LoVo (cell line): ENCODE measurements at regions not wholly inside any gene's neighbourhood (a gene's known extent, or its start where the extent isn't known, plus 50 kb on each side); places are given as distances from the start of the nearest gene placed in this dataset.

Experiments used
- DNase-seq: peaks from one replicate; pipeline ENCODE4 v3.0.0-alpha.2; 2016; ENCODE audit warnings: low spot score

DNA sequence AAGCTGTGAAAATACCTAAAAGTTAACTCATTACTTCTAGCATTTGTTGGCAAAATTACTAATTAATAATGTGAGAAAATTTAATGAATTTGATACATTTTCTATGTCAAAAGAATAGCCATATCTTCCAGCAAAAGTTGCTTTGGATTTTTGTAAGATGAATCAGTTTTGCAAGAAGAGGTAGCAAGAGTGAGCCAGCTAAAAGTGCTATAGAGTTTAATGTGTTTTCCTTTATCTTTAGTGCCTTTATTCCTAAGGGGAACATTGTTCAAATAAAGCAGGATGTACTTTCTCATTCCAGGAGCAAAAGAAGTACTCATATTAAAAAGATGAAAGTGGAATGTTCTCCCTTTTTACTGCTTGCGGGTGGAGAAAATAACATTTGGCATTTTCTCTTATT, 622.2 kb downstream of the ANXA1 start:
- no peak for DNase-seq

DNA sequence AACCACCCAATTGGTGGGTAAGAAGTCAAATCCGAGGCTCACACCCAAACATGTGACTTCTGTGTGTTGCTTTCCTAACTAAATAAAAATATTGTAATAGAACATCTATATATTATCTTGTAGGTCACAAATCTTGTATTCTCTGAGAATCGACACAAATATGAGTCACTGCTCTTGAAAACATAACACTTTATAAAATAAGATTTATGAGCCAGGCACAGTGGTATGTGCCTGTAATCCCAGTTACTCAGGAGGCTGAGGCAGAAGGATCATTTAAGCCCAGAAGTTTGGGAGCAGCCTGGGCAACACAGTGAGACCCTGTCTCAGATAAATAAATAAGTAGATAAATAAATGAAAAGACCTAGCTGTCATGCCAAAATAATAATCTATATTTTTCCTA, 624.1 kb downstream of the ANXA1 start:
- DNase-seq: no peak

DNA sequence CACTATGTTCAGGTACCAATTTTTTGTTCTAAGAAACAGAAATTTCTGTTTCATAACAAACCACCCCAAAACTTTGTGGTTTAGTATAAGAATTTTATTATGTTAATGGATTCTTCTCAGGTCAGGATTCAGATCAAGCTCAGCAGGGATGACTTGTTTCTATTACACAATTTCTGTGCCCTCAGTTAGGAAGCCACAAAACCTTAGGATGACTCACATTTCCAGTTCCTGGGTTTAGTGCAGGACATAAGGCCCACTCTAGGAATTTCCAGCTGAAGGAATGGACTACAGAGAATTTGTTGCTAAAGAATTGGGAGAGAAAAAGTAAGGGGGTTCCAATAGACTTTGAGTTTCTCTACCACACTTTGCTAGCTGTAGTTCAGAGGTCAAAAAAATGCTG, 629.3 kb downstream of the ANXA1 start:
- no peak for DNase-seq

DNA sequence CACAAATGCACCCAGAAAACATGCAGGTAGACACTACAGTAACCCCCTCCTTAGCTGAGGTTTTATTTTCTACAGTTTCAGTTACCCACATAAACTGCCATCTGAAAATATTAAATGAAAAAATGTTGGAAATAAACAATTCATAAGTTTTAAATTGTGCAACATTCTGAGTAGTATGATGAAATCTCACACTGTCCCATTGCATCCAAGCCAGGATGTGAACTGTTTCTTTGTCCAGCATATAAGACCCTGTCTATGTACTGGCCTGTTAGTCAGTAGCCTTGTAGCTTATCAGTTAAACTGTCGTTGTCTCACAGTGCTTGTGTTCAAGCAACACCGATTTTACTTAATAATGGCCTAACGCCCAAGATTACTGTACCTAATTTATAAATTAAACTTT, 630.5 kb downstream of the ANXA1 start:
- no peak for DNase-seq

DNA sequence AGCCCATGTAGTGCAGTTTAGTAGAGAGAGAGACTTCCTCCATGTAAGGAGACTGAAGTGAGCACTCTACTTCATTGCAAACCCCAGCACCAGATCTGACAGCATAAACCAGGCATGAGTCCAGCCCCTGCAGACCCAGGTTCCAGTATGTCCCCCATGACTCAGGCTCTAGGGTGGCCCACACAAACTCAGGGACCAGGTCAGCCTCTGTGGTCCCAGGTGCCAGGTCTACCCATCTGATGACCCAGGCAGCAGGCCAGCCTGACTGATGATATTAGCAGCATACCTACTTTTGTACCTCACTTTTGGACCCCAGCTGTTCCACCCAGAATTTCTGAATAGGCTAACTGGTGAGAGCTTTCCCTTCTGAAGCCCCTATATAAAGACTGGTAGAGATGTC, 647.8 kb downstream of the ANXA1 start:
- no peak for DNase-seq

DNA sequence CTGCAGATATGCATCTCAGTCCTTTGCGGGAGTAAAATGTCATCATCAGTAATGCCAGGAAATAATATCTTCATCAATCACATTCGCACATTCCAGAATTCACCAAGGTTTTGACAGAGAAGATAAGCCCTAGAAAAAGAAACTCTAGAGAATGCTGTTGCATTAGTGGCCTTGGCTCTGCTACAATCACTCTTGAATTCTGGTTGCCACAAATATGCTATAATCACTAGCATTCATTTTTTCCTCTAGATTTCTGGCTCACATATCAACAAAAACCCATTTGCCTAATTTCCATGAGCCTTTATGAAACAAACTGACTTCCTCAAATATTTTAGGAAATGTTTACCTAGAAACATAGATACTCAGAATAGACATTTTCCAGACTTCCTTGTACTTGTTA, 653.4 kb downstream of the ANXA1 start:
- no peak for DNase-seq

DNA sequence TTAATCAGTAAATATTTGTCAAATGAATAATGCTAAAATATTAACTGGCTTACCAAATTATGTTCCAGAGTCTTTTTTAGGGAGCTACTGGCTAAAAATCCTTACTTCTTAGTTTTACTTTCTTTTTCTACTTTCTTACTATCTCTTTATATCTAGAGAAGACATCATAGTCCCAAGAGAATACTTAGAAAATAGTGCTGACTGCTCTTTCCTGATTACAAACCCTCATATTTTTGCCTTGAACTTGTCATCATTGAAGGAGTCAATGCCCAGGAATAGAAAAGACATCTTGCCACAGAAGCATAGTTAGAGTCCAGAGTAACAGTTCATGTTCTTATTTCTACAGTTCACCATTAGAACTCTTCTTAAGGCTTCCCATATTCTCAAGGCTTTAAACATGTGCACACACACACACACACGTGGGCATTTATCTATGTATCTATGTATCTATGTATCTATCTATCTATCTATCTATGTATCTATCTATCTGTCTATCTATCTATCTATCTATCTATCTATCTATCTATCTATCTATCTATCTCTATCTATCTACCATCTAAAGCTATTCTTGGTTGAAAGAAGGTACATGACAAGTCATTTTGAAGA, 654.3 kb downstream of the ANXA1 start:
- no peak for DNase-seq

DNA sequence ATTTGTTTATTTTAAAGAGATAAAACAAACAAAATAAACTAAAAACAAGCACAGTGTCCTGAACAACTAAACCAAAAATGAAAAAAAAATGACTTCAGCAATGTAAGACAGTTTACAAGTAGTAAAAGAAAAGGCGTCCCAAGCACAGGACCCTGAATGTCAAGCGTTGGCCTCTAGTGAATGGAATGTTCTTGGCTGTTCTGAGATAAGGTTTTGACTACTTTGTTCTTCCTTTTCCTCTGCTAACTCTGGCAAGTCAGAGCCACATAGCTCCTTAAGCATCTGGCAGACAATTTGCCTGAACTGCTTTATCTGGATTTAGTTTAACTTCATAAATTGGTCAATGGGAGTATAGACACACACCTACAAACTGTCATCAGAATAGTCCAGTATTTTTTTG, 655.2 kb downstream of the ANXA1 start:
- no peak for DNase-seq

DNA sequence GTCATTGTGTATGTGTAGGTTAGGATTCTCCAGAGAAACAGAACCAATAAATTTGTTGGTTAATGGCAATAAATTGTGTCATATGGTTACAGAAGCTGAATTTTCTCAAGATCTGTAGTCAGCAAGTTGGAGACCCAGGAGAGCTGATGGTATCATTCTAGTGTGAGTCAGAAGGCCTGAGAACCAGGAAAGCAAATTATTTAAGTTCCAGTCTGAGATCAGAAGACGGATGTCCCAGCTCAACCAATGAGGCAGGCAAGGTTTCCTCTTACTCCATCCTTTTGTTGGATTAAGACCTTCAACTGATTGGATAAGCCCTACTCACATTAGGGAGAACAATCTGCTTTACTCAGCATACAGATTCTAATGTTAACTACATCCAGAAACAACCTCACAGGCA, 656.3 kb downstream of the ANXA1 start:
- no peak for DNase-seq

DNA sequence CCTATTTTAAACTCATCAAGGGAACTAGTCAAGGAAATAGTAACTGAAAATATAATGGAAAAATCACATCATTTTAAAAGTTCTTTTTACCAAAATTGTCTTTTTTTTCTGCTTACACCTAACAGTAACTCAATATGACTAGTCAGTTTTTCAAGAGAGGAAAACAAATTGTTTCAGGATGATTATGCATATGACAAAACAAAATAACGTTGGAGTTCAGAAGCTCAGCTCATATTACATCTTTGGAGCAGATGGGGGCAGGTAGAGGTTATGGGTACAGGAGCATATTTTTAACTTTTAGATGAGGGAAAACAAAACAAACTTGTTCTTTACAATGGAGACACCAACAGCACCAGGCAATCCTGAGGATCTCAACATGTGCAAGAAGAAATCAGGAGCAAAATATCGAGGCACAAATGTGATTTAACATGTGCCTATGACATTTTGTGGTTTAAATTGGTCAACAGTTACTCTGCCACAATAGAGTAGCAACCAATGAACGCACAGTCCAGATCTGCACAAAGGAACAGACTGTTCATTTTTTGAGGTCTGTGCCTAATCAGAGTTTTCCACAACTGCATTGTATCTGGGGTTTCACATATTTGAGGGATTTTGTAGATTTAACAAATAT, 659.0 kb downstream of the ANXA1 start:
- no peak for DNase-seq

DNA sequence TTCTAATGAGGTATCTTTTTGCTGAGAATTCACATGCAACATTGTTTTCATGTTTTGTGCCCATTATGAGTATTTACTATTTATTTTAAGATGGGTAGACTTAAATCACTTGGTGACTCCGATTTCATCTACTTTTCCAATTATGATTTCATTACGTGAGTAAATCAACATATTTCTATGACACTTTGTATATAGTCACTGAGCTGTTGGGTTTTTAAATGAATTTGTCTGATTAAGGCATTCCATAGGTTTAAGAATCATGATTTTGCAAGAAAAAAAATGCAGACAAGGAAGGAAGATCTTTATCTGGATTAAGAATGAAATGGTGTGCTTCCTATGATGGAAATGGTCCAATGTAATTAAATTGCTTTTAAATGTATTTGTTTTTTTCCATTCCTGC, 661.9 kb downstream of the ANXA1 start:
- no peak for DNase-seq

DNA sequence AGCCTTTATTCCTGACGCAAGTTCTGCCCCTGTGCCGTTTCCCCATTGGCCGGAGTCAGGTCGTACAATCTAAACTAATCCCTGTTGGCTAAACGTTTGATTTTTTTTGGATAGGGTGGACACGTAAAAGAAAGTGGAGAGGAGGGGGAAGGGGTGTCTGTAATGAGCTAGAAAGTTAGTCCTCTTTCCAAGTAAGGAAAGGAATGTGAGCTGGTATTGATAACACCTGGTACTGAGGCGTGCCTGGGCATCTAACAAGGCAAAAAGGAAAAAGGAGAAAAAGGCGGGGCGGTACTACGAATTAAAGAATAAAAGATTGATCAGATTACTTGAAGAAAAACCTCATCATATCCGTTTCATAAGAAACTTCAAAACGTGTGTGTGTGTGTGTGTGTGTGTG, 665.2 kb downstream of the ANXA1 start:
- no peak for DNase-seq

DNA sequence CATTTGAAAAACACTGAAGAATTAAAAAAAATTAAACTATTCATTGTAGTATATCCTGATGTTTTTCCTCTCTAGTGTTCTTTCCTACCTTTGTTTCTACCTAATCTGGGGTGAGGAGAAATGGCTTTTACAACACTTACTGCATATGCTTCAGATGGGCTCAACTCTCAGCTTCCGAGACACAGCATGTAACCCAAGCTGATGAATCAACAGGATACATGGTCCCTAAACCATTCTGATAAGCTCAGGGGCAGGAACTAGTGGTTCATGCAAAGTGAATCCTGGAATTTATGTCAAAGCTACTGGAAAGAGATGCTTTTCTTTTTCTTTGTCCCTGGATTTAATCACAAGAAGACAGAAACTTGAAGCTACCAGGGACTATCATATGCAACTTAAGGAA, 672.5 kb upstream of the RORB start:
- no peak for DNase-seq

DNA sequence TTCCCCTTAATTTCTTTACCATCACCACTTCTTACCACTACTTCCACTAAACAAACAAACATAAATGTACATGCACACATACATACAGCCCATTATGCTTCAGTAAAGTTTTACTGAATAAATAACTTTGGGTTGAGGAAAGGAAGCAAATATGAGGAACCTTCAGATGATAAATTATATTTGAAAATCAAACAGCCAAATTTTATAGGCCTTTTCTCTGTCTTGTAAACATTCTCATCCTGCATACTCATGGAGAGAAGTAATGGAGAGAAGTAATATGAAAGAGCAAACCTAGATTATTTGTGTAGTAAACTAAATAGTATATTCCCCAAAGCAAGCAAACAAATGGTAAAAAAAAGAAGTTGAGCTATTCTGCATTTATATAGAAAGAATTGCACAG, 658.3 kb upstream of the RORB start:
- DNase-seq: no peak

DNA sequence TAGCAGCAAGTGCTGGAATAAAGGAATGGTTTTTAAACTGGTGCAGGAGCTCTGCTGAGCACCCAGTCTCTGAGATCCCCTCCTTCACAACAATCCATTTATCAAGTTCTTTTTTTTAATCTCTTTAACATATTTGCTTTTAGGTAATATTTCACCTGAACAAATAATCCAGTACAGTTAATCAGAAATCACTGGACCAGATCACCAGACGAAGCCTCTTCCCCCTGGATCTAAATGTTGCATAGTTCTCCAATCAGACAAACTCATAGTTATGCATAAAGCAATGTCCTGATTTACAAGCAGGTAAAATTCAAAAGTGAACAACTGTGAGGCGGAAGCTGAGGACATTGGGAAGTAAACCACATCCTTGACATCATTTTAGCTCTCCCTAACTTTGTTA, 657.7 kb upstream of the RORB start:
- no peak for DNase-seq

DNA sequence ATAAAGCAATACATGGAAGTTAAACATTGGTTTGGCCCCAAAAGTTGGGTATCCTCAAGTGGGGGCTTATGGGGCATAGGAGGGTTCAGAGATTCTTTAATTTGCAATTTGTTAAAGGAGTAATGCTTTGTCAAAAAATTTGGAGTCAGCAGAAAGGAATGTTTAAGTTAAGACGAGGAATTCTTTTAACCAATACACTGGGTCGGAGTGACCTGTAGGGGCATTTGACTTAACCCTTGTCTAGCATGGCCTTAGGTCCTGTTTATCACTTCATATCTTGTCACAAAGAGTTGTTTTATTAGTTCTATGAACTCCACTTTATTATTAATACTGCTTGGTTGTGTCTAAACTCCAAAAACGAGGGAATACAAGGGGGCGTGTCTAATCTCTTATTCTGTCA, 656.1 kb upstream of the RORB start:
- DNase-seq: no peak

DNA sequence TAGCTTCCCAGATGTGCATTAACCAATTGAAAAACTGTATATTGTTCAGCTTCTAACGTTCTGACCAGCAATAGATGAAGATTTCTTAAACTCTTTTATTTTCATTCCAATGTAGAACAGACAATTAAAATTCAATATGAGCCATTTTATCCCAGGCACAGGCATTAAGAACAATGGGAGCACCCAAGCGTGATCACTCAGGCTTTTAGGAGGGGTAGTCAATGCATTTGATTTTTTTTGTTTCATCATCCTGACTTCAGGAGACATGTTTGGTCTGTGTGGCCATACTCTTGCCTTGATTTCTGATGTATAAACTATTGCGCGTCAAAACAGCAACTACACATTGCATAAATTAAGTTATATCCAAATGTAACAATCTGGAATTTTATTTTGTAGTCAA, 653.0 kb upstream of the RORB start:
- DNase-seq: no peak

DNA sequence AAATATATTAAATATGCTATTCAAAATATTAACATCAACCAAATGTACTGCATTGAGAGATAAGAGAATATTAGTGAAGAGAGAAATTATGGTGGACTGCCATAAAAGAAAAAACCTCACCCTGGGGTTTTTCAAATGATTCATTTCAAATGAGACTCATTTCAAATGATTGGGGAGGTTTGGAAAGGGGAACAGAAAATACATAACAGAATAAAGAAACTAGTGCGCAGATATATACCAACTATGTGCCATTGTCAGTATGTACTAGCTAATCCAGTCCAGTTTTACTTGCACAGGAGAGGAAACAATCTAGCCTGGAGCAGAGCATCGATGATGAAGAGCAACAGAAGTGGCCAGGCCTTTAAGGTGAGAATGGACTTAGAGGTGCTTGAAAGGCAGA, 651.6 kb upstream of the RORB start:
- no peak for DNase-seq

DNA sequence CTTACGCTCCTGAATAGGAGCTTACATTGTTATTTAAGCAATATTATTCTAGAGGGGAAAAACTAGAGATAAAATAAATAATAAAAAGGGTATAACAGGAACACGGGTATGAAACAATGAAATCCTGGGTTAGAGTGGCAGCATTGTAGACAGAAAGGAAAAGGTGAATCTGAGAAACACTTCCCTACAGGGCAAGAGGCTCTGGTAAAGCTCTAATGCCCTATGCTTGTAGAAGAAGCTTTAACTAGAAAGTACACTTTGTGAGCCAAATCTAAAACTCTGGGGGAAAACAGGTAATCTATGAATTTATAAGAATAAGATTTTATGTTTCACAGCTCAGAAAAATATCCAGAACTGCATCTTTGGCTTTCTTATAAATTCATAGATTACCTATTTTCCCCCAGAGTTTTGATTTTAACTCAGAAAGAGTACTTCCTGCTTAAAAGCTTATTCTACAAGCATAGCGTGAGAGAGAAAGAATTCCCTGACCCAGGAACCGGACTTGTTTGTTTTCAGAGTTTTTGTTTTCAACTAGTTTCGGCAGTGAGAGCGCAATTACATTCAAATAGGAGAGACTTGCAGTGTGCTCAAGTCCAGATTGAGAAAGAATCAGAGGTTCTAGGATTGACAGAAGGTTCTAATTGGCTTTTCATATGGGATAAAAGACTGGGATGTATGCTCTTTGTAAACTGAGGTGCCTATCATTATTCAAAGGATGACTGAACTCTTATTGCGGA, 651.0 kb upstream of the RORB start:
- DNase-seq: no peak

DNA sequence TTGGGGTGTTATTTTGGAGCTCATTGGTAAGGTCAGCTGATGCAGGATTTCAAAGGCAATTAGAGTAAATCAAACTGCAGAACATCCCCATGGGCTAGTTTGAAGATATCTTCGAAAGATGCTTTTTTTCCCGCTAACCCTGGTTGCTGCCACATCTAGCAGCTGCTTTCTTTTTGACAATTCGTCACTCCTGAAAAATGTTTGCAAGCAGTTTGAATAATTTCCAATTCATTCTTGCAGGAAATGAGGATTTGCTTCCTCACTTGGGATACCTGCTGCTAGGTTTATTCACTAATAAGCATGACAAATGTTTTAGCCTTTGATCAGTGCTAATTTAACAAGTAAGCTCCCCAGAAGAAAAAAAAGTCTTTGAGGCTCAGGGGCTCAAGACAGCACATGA, 649.6 kb upstream of the RORB start:
- no peak for DNase-seq

DNA sequence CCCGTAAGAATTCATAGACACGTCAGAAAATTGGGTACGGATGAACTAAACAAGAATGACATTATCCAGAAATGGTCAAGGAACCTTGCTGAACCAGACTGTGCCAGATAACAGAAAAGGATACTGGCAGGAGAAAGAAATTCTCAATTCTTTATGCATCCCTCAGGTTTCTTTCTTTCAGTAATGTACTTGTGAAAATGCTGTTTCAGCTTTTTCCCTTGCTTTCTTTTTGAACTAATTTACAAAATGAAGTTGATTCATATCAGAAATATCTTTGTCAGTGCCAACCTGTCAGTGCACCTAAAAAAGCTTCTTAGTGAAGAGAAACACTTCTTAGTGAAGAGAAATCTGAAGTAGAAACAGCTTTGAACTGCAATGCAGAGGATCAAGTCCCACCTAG, 643.6 kb upstream of the RORB start:
- no peak for DNase-seq

DNA sequence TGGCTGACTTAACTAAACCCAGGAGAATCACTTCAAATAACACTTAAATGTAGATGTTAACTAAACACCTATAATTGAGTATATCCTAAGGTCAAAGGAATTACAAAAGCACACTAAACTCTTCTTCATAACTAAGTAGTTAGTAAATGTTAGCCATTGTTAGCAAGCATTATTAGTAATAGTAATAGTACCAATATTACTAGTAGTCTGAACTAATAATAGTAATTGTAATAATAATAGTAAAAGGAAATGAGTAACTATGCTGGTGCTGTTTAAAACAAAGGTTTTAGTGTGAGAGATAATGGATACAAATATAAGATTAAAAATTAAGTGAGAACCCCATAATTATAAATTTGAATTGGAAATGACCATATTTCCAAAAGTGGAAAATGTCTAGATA, 641.9 kb upstream of the RORB start:
- no peak for DNase-seq

DNA sequence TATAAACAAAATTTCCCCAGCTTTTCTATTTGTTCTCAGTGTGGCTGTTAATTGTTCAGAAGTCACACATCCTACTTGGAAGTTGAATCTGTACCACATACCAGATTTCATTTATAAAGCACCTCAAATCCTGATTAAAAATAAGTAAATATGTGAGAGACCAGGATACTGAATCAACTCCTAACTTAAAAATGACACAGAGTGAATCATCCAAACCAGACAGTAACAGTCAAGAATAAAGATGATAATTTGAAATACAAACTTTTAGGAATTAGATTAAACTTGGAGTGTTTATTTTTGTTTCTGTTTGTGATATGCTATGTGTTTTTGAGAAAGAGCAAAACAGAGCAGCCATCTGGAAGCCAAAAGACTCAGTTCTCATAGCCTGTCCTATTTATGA, 633.2 kb upstream of the RORB start:
- DNase-seq: no peak

DNA sequence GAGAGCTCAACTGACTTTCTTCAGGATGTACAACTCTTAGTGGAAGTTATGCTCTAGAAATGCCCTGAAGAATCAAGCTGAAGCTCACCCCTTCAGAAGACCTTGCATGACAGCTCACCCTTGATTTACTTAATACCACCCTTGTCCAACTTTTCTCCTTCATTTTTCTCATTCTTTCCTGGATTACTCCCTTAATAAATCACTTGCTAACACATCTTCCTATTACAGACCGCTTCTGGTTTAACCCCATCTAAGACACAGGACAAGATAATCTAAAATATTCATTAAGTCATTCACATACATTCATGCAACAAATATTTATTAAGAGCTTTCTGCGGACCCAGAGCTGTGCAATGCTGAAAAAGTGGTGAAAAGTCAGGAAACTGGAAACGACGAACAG, 630.7 kb upstream of the RORB start:
- no peak for DNase-seq
